Mucosa of descending colon (tissue), 3 donors: ENCODE measurements at regions not wholly inside any gene's neighbourhood (a gene's known extent, or its start where the extent isn't known, plus 50 kb on each side); places are given as distances from the start of the nearest gene placed in this dataset.

Experiments
- ATAC-seq: fragments of 200-7000 bp; cut with Tn5 transposase; one replicate; pipeline ENCODE4 v1.9.1; 2020; ENCODE audit warnings: mild to moderate bottlenecking, moderate library complexity
- DNase-seq, 3 donors: peaks; one replicate each; pipeline ENCODE4 v3.0.0-alpha.2; 2020
- H3K36me3 ChIP-seq: fragments of 200-600 bp; one replicate; pipeline ENCODE4 v1.8.0; 2021; ENCODE audit warnings: low read depth, mild to moderate bottlenecking
- H3K4me1 ChIP-seq: fragments of 200-600 bp; one replicate; pipeline ENCODE4 v1.8.0; 2021; ENCODE audit warnings: low read depth, mild to moderate bottlenecking
- H3K4me3 ChIP-seq: fragments of 200-600 bp; one replicate; pipeline ENCODE4 v1.8.0; 2021; ENCODE audit warnings: mild to moderate bottlenecking
- H3K9me3 ChIP-seq: fragments of 200-600 bp; one replicate; pipeline ENCODE4 v1.8.0; 2021; ENCODE audit warnings: mild to moderate bottlenecking
- intact Hi-C, 2 donors: fragments of 100-400 bp; cut with DNase I in 1 of 2; cut with micrococcal nuclease in 1 of 2; formaldehyde crosslinking; loops; one replicate each; pipeline versions ENCODE4 v1.11.0 to v1.11.1; 2022; cut with DNase I, micrococcal nuclease
- TF ChIP-seq, protein P1 (sequence below): fragments of 200-600 bp; IDR thresholded peaks from one replicate; pipeline ENCODE4 v1.8.0; 2022; ENCODE audit warnings: antibody characterized with exemption, mild to moderate bottlenecking
- donor health status: DM: no; HTN: no; CAD: no; lungs with moderate emphysema.
- donor health status: DM: no; HTN: no; CAD: no.
- donor health status: DM: no; HTN: yes; CAD: no.

DNA sequence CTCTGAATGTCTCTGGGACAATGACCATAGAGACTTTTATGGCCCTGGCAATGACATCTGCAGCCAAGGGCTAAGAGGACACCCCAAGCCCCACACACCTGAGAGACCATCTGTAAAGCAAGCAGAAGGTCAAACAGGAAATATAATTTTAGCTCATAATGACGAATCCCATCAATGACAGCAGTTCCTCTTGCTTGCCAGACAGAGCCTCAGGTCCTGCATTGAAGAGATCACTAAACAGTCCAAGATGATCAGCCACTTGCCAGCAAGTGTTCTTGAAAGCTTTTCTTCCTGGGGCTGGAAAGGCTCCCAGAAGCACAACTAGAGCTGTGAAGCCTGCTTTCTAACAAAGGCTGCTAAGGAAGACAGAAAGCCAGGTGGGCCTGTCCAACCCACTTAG is 993.7 kb upstream of the AUTS2 start:
- TF ChIP-seq, protein P1, sequence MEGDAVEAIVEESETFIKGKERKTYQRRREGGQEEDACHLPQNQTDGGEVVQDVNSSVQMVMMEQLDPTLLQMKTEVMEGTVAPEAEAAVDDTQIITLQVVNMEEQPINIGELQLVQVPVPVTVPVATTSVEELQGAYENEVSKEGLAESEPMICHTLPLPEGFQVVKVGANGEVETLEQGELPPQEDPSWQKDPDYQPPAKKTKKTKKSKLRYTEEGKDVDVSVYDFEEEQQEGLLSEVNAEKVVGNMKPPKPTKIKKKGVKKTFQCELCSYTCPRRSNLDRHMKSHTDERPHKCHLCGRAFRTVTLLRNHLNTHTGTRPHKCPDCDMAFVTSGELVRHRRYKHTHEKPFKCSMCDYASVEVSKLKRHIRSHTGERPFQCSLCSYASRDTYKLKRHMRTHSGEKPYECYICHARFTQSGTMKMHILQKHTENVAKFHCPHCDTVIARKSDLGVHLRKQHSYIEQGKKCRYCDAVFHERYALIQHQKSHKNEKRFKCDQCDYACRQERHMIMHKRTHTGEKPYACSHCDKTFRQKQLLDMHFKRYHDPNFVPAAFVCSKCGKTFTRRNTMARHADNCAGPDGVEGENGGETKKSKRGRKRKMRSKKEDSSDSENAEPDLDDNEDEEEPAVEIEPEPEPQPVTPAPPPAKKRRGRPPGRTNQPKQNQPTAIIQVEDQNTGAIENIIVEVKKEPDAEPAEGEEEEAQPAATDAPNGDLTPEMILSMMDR = no peak
- Histone ChIP-seq H3K36me3 (no peaks in the 10 kb centered on the region), H3K9me3 (peaks cover 25% of the 10 kb centered on the region), H3K4me1 (no peaks in the 10 kb centered on the region), H3K4me3 (no peak overlapping the region)
- intact Hi-C loops = no loop called here
- ATAC-seq = no peak
- DNase-seq = no peak

DNA sequence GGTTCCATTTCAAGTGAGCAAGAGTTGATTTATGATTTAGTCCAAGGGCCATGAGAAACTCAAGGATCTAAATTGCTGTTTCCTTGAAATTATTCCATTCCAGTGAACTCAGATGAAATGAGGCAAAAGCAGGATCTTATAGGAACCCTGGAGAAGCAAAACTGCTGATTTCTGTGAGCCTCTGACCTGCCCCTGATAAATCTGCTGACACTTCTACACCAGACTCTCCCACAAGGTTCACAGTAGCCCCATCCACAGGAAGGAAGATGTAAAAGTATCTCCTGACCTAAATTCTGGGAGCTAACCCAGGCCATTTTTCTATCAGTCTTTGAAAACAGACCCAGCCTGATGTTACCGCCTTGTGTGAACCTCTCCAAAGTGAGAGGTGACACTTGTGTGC is 987.6 kb upstream of the AUTS2 start:
- intact Hi-C loops = no loop called here
- Histone ChIP-seq H3K9me3 (peaks cover 31% of the 10 kb centered on the region), H3K4me3 (no peak overlapping the region), H3K4me1 (no peaks in the 10 kb centered on the region), H3K36me3 (no peaks in the 10 kb centered on the region)
- DNase-seq (no peak), ATAC-seq (no peak)
- TF ChIP-seq, protein P1 = no peak

DNA sequence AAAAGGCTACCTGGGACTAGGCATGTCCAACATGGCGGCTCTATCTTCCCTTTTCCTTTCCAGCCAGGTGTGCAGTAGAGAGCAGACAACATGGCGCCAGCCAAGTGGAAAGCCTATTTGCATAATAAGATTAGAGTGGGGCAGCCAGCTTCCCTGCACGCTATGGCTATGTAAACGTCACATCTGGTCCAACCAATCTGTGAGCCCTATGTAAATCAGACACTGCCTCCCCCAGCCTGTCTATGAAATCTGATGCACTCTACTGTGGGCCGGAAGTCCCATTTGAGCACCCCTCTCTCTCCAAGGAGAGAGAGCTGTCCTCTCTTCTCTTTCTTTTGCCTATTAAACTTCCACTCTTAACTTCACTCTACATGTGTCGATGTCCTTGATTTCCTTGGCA is 984.9 kb upstream of the AUTS2 start:
- ATAC-seq = no peak

DNA sequence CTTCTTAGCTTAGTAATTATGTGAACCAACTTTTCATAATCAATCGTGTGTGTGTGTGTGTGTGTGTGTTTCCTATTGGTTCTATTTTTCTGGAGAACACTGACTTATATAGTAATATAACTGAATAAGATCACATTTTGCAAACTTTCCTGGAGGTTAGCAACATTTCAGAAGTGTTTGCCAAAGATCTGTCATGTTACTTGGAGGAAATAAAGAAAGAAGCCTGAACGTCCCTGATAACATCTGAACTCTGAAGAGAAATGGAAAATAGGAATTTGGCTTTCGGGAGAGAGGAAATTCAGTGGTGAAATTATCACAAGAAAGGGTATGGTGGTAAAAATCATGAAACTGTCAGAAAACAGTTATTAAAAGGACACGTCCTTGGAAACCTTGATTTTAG is 984.4 kb upstream of the AUTS2 start:
- DNase-seq (no peak), ATAC-seq (no peak)
- Histone ChIP-seq H3K4me1 (no peaks in the 10 kb centered on the region), H3K9me3 (peaks cover 17% of the 10 kb centered on the region), H3K4me3 (no peak overlapping the region), H3K36me3 (no peaks in the 10 kb centered on the region)
- intact Hi-C loops = no loop called here
- TF ChIP-seq, protein P1 = no peak

More for the DNA sequence above, 984.9 kb upstream of the AUTS2 start:
- H3K4me3 ChIP-seq = no peak overlapping the region
- no peak for DNase-seq
- peaks cover 22% of the 10 kb centered on the region for H3K9me3 ChIP-seq
- no peaks in the 10 kb centered on the region for H3K36me3 ChIP-seq
- TF ChIP-seq, protein P1 = no peak
- H3K4me1 ChIP-seq = no peaks in the 10 kb centered on the region
- intact Hi-C loops = no loop called here

DNA sequence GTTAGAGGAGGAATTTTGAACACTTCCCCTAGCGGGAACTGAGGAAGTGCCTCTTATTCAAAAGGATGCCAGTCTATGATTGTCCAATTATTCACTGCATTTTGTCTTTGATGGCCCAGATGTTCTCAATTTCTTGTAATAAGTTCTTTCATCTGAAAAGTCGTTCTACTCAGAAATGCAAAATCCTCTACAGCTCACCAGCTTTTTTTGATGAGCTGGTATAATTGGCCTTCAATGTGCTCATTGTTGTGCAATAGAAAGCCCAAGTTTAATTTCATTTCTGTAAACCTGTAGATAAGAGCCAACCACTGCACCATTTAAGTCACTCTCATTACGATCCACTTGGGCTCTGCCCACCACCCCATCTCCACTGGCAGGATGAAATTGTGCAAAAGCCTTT is 978.7 kb upstream of the AUTS2 start:
- intact Hi-C loops = no loop called here
- no peak for ATAC-seq
- H3K36me3 ChIP-seq = no peaks in the 10 kb centered on the region
- H3K9me3 ChIP-seq = peaks cover 13% of the 10 kb centered on the region
- no peak overlapping the region for H3K4me3 ChIP-seq
- TF ChIP-seq, protein P1 = no peak
- no peak for DNase-seq
- H3K4me1 ChIP-seq = no peaks in the 10 kb centered on the region

DNA sequence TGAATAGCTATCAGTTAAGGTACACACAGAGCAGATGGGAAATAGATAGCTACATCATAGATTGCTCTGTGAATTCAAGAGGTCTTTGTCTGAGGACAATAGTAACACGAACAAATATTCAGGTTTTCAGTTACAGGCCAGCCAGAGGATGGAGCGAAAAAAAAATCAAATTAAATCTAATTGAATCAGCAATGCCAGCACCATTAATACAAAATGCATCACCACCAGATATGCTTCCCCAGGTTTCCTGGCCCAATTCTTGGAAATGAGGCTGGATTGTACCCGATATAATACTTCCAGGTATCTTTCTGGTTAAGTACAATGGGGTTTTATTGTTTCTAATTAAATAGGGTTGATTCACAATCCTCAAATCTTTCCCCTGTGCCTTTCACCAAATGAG is 975.8 kb upstream of the AUTS2 start:
- TF ChIP-seq, protein P1 = no peak
- DNase-seq (no peak), ATAC-seq (no peak)
- Histone ChIP-seq H3K4me3 (no peak overlapping the region), H3K9me3 (no peaks in the 10 kb centered on the region), H3K36me3 (no peaks in the 10 kb centered on the region), H3K4me1 (no peaks in the 10 kb centered on the region)
- intact Hi-C loops = no loop called here
